ENCODE measurements at regions not wholly inside any gene's neighbourhood (a gene's known extent, or its start where the extent isn't known, plus 50 kb on each side); places are given as distances from the start of the nearest gene placed in this dataset.

DNA sequence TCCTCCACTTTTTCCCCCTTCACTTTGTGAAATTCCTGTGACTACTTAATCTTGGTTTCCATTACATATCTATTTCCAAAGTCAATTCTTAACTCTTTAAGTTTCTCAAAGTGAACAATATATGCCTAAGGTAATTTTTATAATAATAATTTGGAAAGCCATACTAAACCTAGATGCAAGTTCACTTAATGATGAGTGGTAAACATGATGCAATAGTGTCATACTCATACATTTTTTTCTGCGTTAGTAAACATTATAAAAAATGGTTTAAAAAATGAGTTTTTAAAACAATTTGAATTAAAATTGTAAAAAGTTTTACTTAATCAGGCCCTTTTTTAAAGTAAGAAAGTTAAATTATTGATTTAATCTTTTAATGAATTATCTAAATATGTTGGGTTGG lies 659.4 kb upstream of the FZD8 start:
- TF ChIP-seq, protein P1, sequence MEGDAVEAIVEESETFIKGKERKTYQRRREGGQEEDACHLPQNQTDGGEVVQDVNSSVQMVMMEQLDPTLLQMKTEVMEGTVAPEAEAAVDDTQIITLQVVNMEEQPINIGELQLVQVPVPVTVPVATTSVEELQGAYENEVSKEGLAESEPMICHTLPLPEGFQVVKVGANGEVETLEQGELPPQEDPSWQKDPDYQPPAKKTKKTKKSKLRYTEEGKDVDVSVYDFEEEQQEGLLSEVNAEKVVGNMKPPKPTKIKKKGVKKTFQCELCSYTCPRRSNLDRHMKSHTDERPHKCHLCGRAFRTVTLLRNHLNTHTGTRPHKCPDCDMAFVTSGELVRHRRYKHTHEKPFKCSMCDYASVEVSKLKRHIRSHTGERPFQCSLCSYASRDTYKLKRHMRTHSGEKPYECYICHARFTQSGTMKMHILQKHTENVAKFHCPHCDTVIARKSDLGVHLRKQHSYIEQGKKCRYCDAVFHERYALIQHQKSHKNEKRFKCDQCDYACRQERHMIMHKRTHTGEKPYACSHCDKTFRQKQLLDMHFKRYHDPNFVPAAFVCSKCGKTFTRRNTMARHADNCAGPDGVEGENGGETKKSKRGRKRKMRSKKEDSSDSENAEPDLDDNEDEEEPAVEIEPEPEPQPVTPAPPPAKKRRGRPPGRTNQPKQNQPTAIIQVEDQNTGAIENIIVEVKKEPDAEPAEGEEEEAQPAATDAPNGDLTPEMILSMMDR (IDR thresholded peaks at IDR 0.05), result no peak
- no peak for TF ChIP-seq POLR2A (IDR thresholded peaks at IDR 0.05)
